AG10803 (cell line): ENCODE measurements at regions not wholly inside any gene's neighbourhood (a gene's known extent, or its start where the extent isn't known, plus 50 kb on each side); places are given as distances from the start of the nearest gene placed in this dataset.

Source experiments
- DNase-seq: peaks from one replicate; pipeline ENCODE4 v3.0.0; 2010; ENCODE audit warnings: low read depth
- H3K4me3 ChIP-seq: 2 replicates; pipeline ENCODE4 v1.5.1; 2011; ENCODE audit warnings: mild to moderate bottlenecking, low read length, control low read depth
- TF ChIP-seq, protein P1 (sequence below): conservative IDR thresholded peaks from 2 replicates; pipeline ENCODE4 v1.5.1; 2011; ENCODE audit warnings: mild to moderate bottlenecking, low read length, control low read depth, inconsistent platforms

GRCh38 chr1:4079815-4080214, 179.7 kb upstream of the C1orf174 start:
- no peak overlapping the region for H3K4me3 ChIP-seq
- TF ChIP-seq, protein P1, sequence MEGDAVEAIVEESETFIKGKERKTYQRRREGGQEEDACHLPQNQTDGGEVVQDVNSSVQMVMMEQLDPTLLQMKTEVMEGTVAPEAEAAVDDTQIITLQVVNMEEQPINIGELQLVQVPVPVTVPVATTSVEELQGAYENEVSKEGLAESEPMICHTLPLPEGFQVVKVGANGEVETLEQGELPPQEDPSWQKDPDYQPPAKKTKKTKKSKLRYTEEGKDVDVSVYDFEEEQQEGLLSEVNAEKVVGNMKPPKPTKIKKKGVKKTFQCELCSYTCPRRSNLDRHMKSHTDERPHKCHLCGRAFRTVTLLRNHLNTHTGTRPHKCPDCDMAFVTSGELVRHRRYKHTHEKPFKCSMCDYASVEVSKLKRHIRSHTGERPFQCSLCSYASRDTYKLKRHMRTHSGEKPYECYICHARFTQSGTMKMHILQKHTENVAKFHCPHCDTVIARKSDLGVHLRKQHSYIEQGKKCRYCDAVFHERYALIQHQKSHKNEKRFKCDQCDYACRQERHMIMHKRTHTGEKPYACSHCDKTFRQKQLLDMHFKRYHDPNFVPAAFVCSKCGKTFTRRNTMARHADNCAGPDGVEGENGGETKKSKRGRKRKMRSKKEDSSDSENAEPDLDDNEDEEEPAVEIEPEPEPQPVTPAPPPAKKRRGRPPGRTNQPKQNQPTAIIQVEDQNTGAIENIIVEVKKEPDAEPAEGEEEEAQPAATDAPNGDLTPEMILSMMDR, result no peak
- no peak for DNase-seq

DNA sequence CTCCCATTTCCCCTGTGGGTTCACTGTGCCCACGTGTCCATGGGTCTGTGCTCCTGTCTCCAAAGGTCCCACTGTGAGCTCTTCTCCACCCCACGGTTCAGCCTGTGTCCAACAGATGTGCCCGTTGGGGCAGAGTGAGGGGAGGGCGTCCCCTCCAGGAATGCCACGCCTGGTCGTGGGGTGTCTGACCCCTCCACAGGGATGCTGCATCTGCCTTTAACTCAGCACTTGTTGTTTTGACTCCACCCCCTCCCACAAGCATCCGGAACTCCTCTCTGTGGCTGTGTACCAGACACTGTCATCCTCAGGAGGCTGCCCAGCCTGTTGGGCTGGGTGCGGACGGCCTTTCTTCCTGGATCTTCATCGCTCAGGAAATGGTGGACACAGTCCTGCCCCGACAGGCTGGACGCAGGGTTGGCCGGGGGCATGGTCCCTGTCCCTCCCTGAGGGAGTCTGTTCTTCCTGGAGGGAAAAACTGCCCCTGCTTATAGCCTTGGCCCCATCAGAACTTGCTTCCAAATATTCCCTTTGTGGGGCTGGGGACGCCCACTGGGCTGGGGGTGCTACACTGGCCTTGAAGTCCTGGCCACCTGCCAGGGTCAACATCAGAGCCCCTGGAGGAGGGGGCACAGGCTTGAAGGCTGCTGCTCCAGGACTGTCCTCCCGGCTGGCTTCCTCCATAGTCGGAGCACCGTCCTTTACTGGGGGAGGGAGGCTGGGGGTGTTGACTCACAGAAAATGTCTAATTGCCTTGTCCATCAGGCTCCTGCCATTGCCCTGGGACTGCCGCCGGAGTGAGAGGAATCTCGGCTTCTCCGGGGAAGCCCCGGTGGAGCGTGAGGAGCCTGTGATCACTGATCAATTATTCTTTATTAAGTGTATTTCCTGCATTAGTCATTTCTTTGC, 182.0 kb upstream of the C1orf174 start:
- DNase-seq, result no peak
- TF ChIP-seq, protein P1, result no peak
- H3K4me3 ChIP-seq, result no peak overlapping the region

- DNase-seq, result no peak
- TF ChIP-seq, protein P1, result no peak
- no peak overlapping the region for H3K4me3 ChIP-seq
Observed at GRCh38 chr1:4083231-4084047, 183.4 kb upstream of the C1orf174 start.

GRCh38 chr1:4084048-4084431, 184.0 kb upstream of the C1orf174 start:
- H3K4me3 ChIP-seq, result no peak overlapping the region
- DNase-seq, result no peak
- TF ChIP-seq, protein P1, result no peak

- DNase-seq, result no peak
- TF ChIP-seq, protein P1, result no peak
- no peak overlapping the region for H3K4me3 ChIP-seq
Observed at GRCh38 chr1:4084446-4084845, 184.4 kb upstream of the C1orf174 start.

DNA sequence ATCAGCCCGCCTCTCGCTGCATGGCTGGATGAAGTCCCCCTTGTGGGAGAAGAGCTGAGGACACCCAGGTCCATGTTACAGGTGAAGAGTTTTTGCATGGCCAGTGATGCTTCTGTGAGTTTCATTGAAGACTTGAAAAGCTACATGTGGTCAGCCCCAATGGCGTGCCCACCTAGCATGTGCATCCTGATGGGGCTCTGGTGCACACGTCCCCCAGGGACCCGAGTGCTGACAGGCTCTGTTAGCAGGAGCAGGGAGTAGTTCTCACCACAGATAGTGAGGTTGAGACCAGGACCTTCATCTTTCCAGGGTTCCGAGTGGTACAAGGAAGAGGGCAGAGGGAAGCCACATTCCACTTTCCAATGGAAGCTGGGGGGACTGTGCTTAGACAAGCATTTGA, 184.8 kb upstream of the C1orf174 start:
- no peak for DNase-seq
- TF ChIP-seq, protein P1, result no peak

More for the DNA sequence above, 184.8 kb upstream of the C1orf174 start:
- no peak overlapping the region for H3K4me3 ChIP-seq
